ENCODE measurements at regions not wholly inside any gene's neighbourhood (a gene's known extent, or its start where the extent isn't known, plus 50 kb on each side); places are given as distances from the start of the nearest gene placed in this dataset.

DNA sequence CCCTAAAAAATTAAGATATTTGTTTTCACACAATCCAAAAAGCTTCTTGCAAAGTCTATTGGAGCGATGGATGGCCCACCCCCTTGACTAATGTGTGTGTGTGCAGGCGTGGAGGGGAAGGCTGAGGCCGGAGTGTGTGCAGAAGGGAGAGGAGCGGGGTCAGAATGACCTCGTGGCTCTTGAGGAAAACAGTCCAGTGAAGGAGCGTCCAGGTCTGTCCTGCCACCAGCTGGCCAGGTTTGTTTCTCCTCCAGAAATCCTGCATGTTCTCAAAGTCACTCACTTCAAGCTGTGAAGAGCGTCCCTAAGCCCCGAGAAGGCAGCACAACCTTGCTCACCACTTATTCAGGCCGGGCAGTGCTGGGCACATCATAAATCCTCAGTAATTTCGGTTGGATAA lies 69.5 kb upstream of the SSX2IP start:
- peaks cover 31% of the 10 kb centered on the region for H3K27me3 Mint-ChIP-seq (ENCODE audit: low read depth)
- H3K9me3 Mint-ChIP-seq: no peaks in the 10 kb centered on the region
- no peak overlapping the region for H3K4me3 Mint-ChIP-seq
- peaks cover 4% of the 10 kb centered on the region for H3K4me1 Mint-ChIP-seq (ENCODE audit: low read depth)
- H3K27ac Mint-ChIP-seq: no peak overlapping the region
- no peaks in the 10 kb centered on the region for H3K36me3 Mint-ChIP-seq (ENCODE audit: low read depth)

DNA sequence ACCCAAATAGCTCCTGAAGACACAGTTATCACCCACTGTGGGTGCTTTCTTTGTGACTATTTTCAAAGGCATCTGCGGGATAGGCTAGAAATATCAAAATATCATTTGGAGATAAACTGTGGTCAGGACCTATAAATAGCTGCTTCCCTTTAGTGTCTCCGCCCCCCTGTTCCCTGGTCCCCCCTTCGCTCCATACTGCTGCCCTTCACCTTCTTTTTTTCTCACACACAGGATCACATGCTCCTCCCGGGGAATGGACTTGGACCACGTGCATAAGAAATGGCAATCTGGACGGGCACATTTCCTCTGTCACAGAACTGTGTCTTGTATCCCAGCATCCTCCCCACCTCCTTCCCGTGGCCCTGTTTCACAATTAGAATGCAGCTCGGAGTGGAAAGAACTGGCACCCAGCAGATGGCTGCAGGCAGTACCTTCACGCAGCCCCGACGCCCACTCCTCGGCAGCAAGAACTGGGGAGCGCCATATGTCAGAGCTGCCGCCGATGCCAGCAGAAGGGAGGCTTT lies 68.8 kb upstream of the SSX2IP start:
- Mint-ChIP-seq H3K36me3 (ENCODE audit: low read depth) (no peaks in the 10 kb centered on the region), H3K4me1 (ENCODE audit: low read depth) (peaks cover 4% of the 10 kb centered on the region), H3K9me3 (no peaks in the 10 kb centered on the region), H3K4me3 (peak overlapping the region; percentile 4), H3K27ac (no peak overlapping the region), H3K27me3 (ENCODE audit: low read depth) (peaks cover 26% of the 10 kb centered on the region)

DNA sequence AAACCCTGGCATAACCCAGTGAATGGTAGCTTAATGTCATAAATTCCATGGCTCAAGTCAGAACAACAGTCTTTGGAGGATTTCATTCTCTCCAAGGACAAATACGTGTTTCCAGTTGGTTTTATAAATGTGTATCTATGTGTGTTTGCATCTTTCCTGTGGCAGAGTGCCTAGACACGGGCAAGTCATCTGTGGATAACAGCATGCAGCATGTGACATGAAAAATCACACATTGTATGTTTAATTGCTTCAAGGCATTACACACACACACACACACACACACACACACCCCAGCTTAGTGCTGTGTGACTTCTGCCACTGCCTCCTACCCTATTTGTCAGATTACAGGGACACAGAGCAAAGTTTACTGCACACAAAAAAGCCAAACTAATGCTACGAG lies 68.2 kb upstream of the SSX2IP start:
- H3K36me3 Mint-ChIP-seq (ENCODE audit: low read depth): no peaks in the 10 kb centered on the region
- no peaks in the 10 kb centered on the region for H3K9me3 Mint-ChIP-seq
- H3K27me3 Mint-ChIP-seq (ENCODE audit: low read depth): peaks cover 24% of the 10 kb centered on the region
- no peak overlapping the region for H3K4me3 Mint-ChIP-seq
- H3K4me1 Mint-ChIP-seq (ENCODE audit: low read depth): peaks cover 4% of the 10 kb centered on the region
- H3K27ac Mint-ChIP-seq: no peak overlapping the region

DNA sequence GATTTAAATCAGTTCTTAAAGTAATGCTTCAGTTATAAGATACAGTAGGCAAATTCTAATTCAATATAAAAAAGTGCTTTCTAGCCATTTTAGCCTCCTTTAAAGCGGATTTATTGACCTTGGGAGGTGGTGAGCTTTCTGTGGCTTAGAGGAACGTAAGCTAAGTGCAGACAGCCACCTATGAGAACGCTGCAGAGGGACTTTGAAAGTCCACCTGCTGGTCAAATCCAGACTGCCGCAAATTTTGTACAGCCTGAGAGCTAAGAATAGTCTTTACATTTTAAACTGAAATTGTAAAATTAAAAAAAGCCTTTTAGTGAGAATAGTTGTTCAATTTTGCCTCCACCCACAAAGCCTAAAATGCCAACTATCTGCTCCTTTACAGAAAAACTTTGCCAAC lies 67.0 kb upstream of the SSX2IP start:
- H3K27me3 Mint-ChIP-seq (ENCODE audit: low read depth): peaks cover 24% of the 10 kb centered on the region
- H3K4me3 Mint-ChIP-seq: no peak overlapping the region
- H3K36me3 Mint-ChIP-seq (ENCODE audit: low read depth): no peaks in the 10 kb centered on the region
- H3K27ac Mint-ChIP-seq: no peak overlapping the region
- H3K9me3 Mint-ChIP-seq: no peaks in the 10 kb centered on the region
- H3K4me1 Mint-ChIP-seq (ENCODE audit: low read depth): peaks cover 8% of the 10 kb centered on the region

DNA sequence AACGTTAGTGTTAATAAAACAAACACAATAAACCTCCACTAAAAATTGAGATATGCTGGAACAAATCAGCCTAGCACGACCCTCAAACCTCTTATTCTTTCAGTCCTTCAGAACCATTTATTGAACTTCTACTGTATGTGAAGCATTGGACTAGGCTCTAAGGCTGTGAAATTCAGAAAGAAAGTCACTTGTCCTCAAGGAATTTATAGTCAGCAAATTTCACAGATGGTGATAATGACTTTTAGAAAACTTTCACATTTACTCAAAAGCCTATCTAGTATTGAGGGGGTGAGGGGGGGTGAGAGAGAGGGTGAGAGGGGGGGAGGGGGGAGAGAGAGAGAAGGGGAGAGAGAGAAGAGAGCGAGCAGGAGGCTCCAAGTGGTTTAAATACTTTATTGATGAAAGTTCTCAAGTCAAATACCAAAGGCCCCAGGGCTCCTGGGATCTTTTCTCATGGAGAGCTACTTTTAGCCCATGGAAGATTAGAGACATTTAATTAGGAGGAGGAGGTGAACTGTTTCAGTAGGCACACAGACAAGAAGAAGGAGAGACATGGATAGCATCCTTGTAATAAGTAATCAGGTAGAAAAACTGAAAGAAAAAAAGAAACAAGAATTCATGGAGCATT lies 66.3 kb upstream of the SSX2IP start:
- H3K27ac Mint-ChIP-seq: no peak overlapping the region
- H3K27me3 Mint-ChIP-seq (ENCODE audit: low read depth): peaks cover 24% of the 10 kb centered on the region
- peaks cover 8% of the 10 kb centered on the region for H3K4me1 Mint-ChIP-seq (ENCODE audit: low read depth)

DNA sequence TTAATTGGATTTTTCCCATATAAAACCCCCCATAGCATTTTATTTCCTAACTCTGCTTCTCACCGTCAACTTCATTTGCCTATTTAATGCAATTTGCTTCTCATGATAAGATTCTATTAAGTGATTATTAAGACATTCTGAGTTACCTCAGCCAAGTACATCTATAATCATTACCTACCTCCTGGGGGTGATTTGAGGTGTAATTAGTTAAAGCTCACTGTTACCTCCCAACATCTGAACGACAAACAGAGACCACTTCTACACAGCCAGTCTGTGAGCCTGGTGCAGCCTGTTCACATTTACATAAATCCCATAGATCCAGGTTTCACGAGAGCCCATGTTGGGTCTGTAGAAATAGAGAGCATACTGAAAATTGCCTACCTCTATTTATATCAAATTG lies 65.7 kb upstream of the SSX2IP start:
- peaks cover 8% of the 10 kb centered on the region for H3K4me1 Mint-ChIP-seq (ENCODE audit: low read depth)
- H3K9me3 Mint-ChIP-seq: no peaks in the 10 kb centered on the region

More for the DNA sequence above, 66.3 kb upstream of the SSX2IP start:
- no peaks in the 10 kb centered on the region for H3K36me3 Mint-ChIP-seq (ENCODE audit: low read depth)
- no peak overlapping the region for H3K4me3 Mint-ChIP-seq
- H3K9me3 Mint-ChIP-seq: no peaks in the 10 kb centered on the region

DNA sequence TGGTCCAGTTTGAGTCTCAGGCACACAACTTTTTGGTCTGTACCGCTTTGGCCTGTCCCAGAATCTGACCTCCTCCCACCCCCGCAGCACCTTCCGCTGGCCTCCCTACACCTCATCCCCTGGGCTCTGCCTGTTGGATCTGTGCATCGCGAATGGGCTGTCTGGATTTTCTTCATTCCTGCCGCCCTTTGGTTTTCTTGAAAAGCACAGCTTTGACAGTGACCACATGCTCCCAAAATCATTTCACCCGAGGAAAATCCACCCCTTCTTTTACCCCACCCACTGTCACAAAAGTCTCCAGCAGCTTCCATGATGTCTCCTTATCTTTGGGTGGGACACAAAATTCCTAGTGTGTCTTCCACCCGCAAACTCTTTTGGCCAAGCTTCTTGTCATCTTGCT lies 65.0 kb upstream of the SSX2IP start:
- Mint-ChIP-seq H3K4me3 (no peak overlapping the region), H3K9me3 (no peaks in the 10 kb centered on the region), H3K4me1 (ENCODE audit: low read depth) (peaks cover 8% of the 10 kb centered on the region), H3K27me3 (ENCODE audit: low read depth) (peaks cover 36% of the 10 kb centered on the region), H3K36me3 (ENCODE audit: low read depth) (no peaks in the 10 kb centered on the region), H3K27ac (no peak overlapping the region)

More for the DNA sequence above, 65.7 kb upstream of the SSX2IP start:
- H3K4me3 Mint-ChIP-seq: no peak overlapping the region
- H3K27me3 Mint-ChIP-seq (ENCODE audit: low read depth): peaks cover 29% of the 10 kb centered on the region
- no peaks in the 10 kb centered on the region for H3K36me3 Mint-ChIP-seq (ENCODE audit: low read depth)
- no peak overlapping the region for H3K27ac Mint-ChIP-seq

DNA sequence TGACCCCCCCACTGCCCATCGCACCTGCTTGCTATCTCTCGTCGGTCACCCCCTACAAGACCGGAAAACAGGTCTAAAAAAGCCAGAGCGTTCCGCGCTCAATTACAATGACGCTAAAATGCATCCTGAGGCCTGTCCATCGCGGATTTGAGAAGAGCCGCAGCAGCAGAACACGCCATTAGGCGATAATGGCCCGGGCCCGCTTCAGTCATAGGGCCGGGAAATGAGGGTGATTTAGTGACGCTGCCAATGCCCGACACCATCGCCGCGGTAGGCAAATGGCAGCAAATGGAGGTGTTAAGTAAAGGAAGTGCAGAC lies 64.1 kb upstream of the SSX2IP start:
- Mint-ChIP-seq H3K27ac (no peak overlapping the region), H3K4me1 (ENCODE audit: low read depth) (peaks cover 9% of the 10 kb centered on the region), H3K27me3 (ENCODE audit: low read depth) (peaks cover 40% of the 10 kb centered on the region), H3K9me3 (no peaks in the 10 kb centered on the region), H3K4me3 (no peak overlapping the region), H3K36me3 (ENCODE audit: low read depth) (no peaks in the 10 kb centered on the region)

DNA sequence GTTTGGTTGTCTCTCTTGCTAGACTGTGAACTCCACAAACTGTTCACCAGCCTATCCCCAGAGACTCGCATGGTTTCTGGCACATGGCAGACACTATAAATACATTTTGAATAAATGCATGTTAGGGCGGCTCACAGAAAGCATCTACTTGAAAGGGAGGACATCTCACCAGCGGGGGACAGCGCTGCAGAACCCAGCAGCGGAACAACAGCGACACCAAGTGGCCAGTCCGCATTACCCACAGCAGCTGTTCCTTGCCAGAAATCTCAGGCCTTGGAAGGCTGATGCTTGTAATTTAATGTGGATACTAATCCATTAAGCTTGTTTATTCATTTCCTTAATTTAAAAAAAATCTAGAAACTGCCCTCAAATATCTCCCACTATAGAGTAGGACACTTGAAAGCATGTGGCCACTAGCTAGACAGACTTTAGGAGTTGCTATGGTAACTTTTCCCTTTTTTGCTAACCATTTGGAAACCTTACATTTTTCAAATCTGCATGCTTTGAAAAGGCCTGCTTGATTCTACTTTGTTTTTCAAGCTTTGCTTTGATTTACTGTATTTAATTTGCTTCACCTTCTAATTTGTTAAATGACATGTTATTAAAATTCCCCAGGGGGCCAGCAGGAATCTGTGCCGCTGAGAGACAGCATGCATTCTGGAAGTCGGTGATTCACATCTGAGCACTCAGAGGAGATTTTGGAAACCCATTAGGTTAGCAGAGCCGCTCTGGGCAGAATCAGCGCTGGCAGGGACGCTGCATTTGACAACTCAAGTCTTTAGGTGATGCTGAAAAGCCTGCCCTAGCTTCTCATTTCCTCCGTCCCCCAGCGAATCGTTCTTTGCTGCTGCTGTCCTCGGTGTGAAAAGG lies 63.5 kb upstream of the SSX2IP start:
- no peaks in the 10 kb centered on the region for H3K9me3 Mint-ChIP-seq
- no peak overlapping the region for H3K27ac Mint-ChIP-seq
- H3K27me3 Mint-ChIP-seq (ENCODE audit: low read depth): peaks cover 38% of the 10 kb centered on the region
- no peaks in the 10 kb centered on the region for H3K36me3 Mint-ChIP-seq (ENCODE audit: low read depth)
- peaks cover 5% of the 10 kb centered on the region for H3K4me1 Mint-ChIP-seq (ENCODE audit: low read depth)
- H3K4me3 Mint-ChIP-seq: no peak overlapping the region

DNA sequence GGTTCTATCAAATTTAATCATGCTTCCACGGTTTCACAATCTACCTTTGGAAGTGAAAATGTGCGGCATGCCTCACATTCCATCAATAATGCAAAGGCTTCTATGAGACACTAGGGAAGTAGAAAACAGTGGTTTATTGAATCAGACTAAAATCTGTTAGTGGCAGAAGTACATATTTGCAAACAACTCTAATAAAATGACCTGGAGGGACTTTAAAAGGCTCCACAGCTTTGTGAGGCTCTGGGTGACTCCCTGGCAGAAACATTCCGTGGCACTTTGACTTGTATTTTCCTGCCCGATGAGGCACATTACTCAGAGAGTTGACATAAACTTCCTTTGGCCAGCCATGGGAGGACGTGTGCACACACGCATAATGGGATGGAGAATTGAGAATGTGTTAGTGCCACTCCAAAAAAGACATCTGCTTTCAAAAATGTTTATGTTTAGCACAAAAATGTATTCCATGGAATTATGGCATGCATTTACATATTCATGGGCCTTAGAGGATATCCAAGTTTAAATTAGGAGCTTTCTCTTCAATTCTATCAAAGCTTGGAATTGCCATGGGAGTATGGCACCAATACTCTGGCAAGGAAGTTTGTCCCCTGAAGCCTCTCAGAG lies 60.0 kb upstream of the SSX2IP start:
- Mint-ChIP-seq H3K4me1 (ENCODE audit: low read depth) (peaks cover 5% of the 10 kb centered on the region), H3K36me3 (ENCODE audit: low read depth) (no peaks in the 10 kb centered on the region), H3K4me3 (no peak overlapping the region), H3K27me3 (ENCODE audit: low read depth) (peaks cover 33% of the 10 kb centered on the region), H3K27ac (no peak overlapping the region), H3K9me3 (no peaks in the 10 kb centered on the region)

DNA sequence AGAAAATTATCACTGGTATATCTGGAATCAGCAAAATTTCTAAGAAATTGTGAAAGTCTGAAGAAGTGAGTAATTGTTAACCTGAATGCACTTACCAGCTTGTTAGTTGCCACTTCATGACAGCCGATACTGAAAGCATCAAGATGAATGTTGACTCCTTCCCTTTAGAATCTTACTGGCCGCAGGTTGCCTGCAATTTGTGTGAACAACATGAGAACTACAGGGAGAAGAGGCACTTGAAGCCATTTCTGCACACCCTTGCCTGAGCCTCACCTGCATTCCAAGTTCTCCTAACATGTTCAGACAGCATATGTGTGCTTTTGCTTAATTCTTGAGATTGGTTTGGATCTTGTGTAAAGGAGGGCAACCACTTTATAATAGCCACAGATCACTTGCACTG lies 59.2 kb upstream of the SSX2IP start:
- H3K27ac Mint-ChIP-seq: no peak overlapping the region
- no peaks in the 10 kb centered on the region for H3K36me3 Mint-ChIP-seq (ENCODE audit: low read depth)
- H3K4me3 Mint-ChIP-seq: no peak overlapping the region
- peaks cover 5% of the 10 kb centered on the region for H3K4me1 Mint-ChIP-seq (ENCODE audit: low read depth)
- H3K27me3 Mint-ChIP-seq (ENCODE audit: low read depth): peaks cover 33% of the 10 kb centered on the region
- no peaks in the 10 kb centered on the region for H3K9me3 Mint-ChIP-seq

DNA sequence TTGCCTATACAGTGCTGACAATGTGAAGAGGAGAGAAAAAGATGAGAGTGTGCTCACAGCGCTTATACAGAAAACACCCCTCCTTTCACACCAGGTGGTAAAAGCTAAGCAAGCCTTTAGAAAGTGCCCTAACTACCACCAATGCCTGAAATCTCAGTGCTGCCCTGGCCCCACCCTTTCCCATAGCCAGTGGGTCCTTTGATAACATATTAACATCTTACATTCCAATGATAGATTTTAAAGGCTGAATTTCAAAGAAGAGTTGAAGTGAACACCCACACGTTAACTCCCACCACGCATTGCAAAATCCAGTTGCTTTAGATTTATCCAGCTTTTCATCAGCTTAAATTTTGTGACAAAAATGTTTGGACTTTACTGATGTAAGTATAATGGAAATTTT lies 58.1 kb upstream of the SSX2IP start:
- Mint-ChIP-seq H3K9me3 (no peaks in the 10 kb centered on the region), H3K36me3 (ENCODE audit: low read depth) (no peaks in the 10 kb centered on the region), H3K4me1 (ENCODE audit: low read depth) (peaks cover 4% of the 10 kb centered on the region), H3K4me3 (no peak overlapping the region), H3K27me3 (ENCODE audit: low read depth) (peaks cover 31% of the 10 kb centered on the region), H3K27ac (no peak overlapping the region)

DNA sequence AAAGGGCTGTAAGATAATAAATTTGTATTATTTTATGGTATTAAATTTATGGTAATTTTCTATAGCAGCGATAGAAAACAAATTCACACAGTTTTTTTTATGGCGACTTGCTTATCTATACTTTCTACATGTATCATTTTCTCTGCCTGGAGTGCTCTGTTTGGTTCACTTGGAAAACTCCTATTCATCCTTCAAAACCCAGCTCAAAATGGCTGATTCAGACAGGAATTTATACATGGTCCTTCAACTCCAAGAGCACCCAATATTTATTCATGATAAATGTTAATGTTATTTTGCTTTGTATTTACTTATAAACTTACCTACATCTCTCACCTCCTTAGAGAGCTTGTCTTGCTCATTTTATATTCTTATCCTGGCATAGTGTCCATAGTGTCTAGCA lies 55.6 kb upstream of the SSX2IP start:
- Mint-ChIP-seq H3K27me3 (ENCODE audit: low read depth) (peaks cover 22% of the 10 kb centered on the region), H3K4me1 (ENCODE audit: low read depth) (peaks cover 1% of the 10 kb centered on the region), H3K4me3 (no peak overlapping the region), H3K36me3 (ENCODE audit: low read depth) (no peaks in the 10 kb centered on the region), H3K9me3 (no peaks in the 10 kb centered on the region), H3K27ac (no peak overlapping the region)

DNA sequence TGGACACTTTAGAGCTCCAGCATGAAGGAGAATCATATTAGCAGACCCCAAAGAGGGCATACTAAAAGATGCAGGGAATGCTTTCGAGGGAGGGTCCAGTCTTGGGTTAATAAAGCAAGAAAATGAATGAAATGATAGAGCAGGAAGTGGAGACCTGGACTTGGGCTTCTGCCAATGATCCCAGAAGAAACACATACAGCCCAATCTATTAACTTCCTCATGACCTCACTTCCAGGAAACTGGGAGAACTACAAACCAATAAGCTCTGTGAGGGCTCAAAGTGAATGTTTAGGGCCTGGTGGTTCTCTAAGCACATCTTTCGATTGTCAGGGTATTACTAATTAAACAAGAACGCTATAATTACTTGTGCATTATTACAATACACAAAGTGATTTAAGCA lies 53.6 kb upstream of the SSX2IP start:
- Mint-ChIP-seq H3K36me3 (ENCODE audit: low read depth) (no peaks in the 10 kb centered on the region), H3K27ac (no peak overlapping the region), H3K27me3 (ENCODE audit: low read depth) (peaks cover 9% of the 10 kb centered on the region), H3K4me3 (no peak overlapping the region), H3K4me1 (ENCODE audit: low read depth) (no peaks in the 10 kb centered on the region), H3K9me3 (no peaks in the 10 kb centered on the region)

DNA sequence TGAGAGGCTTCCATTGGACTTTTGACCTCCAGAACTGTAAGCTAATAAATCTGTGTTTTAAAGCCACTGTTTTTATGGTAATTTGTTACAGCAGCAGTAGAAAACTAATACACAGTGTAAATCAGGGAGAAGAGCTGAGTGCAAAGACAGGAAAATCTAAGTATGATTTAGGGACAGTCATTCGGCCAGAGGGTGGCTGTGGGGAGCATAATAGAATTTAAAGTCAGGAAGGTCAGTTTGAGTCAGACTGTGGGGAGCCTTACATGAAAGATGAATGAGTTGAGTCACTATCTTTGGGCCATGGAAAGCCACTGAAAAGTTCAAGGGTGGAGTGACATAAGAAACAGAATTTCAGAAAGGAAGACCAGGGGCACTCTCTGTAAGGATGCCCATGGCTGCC lies 52.4 kb upstream of the SSX2IP start:
- H3K27me3 Mint-ChIP-seq (ENCODE audit: low read depth): peaks cover 8% of the 10 kb centered on the region
- H3K27ac Mint-ChIP-seq: no peak overlapping the region
- no peak overlapping the region for H3K4me3 Mint-ChIP-seq
- no peaks in the 10 kb centered on the region for H3K4me1 Mint-ChIP-seq (ENCODE audit: low read depth)
- H3K36me3 Mint-ChIP-seq (ENCODE audit: low read depth): no peaks in the 10 kb centered on the region
- no peaks in the 10 kb centered on the region for H3K9me3 Mint-ChIP-seq
